GM21526 (cell line): ENCODE measurements at regions not wholly inside any gene's neighbourhood (a gene's known extent, or its start where the extent isn't known, plus 50 kb on each side); places are given as distances from the start of the nearest gene placed in this dataset.
"Not testable (repeated sequence)": the region's sequence is repeated elsewhere in the genome, so short reads cannot be mapped to it uniquely, and the experiment has no call there.

ENCODE experiments used
- ATAC-seq: cut with Tn5 transposase; IDR thresholded peaks from one replicate; pipeline ENCODE4 v1.9.1; 2021; ENCODE audit warnings: moderate library complexity; ENCODE audit not compliant: unreplicated experiment, low FRiP score

GRCh38 chr3:66552846-66553245 is 52.0 kb upstream of the LRIG1 start:
- no peak for ATAC-seq

GRCh38 chr3:66553441-66554113 is 52.8 kb upstream of the LRIG1 start:
- no peak for ATAC-seq

- ATAC-seq = no peak
These were observed 53.4 kb upstream of the LRIG1 start for GRCh38 chr3:66554178-66554577.

GRCh38 chr3:66555214-66555844 is 54.5 kb upstream of the LRIG1 start:
- no peak for ATAC-seq

- ATAC-seq = no peak
These were observed 56.3 kb upstream of the LRIG1 start for GRCh38 chr3:66557170-66557569.

GRCh38 chr3:66559924-66560323 is 59.1 kb upstream of the LRIG1 start:
- ATAC-seq = not testable (repeated sequence)

GRCh38 chr3:66561367-66561766 is 60.5 kb upstream of the LRIG1 start:
- no peak for ATAC-seq

- ATAC-seq = no peak
These were observed 64.5 kb upstream of the LRIG1 start for GRCh38 chr3:66565301-66565700.

- no peak for ATAC-seq
These were observed 66.3 kb upstream of the LRIG1 start for GRCh38 chr3:66567077-66567476.

- no peak for ATAC-seq
These were observed 71.4 kb upstream of the LRIG1 start for GRCh38 chr3:66572090-66572675.

GRCh38 chr3:66572938-66573710 is 72.3 kb upstream of the LRIG1 start:
- ATAC-seq = no peak

GRCh38 chr3:66574091-66574490 is 73.3 kb upstream of the LRIG1 start:
- ATAC-seq = no peak

GRCh38 chr3:66577426-66578203 is 76.8 kb upstream of the LRIG1 start:
- ATAC-seq = no peak

GRCh38 chr3:66581256-66581655 is 80.4 kb upstream of the LRIG1 start:
- ATAC-seq = no peak

GRCh38 chr3:66582721-66583423 is 82.0 kb upstream of the LRIG1 start:
- peak; percentile 84 for ATAC-seq

- no peak for ATAC-seq
These were observed 82.7 kb upstream of the LRIG1 start for GRCh38 chr3:66583424-66584040.

GRCh38 chr3:66585520-66586095 is 84.8 kb upstream of the LRIG1 start:
- ATAC-seq = no peak

- ATAC-seq = no peak
These were observed 86.0 kb upstream of the LRIG1 start for GRCh38 chr3:66586853-66587252.

- no peak for ATAC-seq
These were observed 87.6 kb upstream of the LRIG1 start for GRCh38 chr3:66588340-66588847.
